ENCODE measurements at regions not wholly inside any gene's neighbourhood (a gene's known extent, or its start where the extent isn't known, plus 50 kb on each side); places are given as distances from the start of the nearest gene placed in this dataset.

- TF ChIP-seq CTCF (IDR thresholded peaks at IDR 0.05) (no peak), POLR2A (IDR thresholded peaks at IDR 0.05) (no peak)
Measured at GRCh38 chr13:67283637-67284036, 53.5 kb upstream of the PCDH9 start.

Measured in lower leg skin (tissue), 3 donors.